ENCODE measurements at regions not wholly inside any gene's neighbourhood (a gene's known extent, or its start where the extent isn't known, plus 50 kb on each side); places are given as distances from the start of the nearest gene placed in this dataset.
"Not testable (repeated sequence)": the region's sequence is repeated elsewhere in the genome, so short reads cannot be mapped to it uniquely, and the experiment has no call there.

DNA sequence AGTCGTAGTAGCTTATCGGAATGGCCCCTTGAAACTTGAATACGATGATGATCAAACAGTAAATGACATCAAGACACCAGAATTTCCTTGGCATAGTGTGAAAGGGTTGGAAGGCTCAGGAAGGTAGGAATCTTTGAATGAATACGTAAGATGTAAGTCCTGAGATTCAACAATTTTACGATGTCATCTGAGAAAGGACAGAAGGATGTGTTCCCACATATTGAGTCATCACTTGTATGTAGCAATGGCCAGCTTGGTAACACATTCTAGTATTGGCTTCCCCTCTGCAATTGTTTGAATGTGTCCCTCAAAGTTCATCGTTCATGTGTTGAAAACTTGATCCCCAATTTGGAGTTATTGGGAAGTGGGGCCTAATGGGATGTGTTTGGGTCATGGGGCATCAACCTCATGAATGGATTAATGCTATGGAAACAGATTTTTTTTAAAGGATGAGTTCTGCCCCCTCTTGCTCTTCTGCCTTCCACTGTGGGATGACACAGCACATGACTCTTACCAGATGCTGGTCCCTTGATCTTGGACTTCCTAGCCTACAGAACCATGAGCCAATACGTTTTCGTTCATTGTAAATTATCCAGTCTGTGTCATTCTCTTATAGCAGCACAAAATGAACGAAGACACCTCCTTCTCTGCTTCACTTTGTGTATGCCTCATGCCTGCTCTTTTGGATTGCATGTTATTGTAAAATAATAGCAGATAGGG is 284.6 kb downstream of the BCAT1 start:
- 90% methylated on average over 9 of the region's 9 CpGs for WGBS (ENCODE audit: low lambda C conversion rate, missing lambda C conversion rate)
- H3K27ac ChIP-seq = no peak overlapping the region
- H2AFZ ChIP-seq = no peak overlapping the region
- no peaks in the 10 kb centered on the region for H3K27me3 ChIP-seq
- H3K9me2 ChIP-seq (replicated peaks; ENCODE audit: insufficient read depth) = no peaks in the 10 kb centered on the region
- no peak overlapping the region for H3K4me2 ChIP-seq
- no peak for DNase-seq (ENCODE audit: low spot score)
- no peaks in the 10 kb centered on the region for H3K9me3 ChIP-seq (ENCODE audit: low read depth)
- no peaks in the 10 kb centered on the region for H3K36me3 ChIP-seq (replicated peaks; ENCODE audit: insufficient read depth, low read depth)
- no peaks in the 10 kb centered on the region for H3K4me1 ChIP-seq (ENCODE audit: insufficient read depth)
- no peak overlapping the region for H3K4me3 ChIP-seq
- TF ChIP-seq EZH2 (IDR thresholded peaks at IDR 0.05; ENCODE audit: borderline replicate concordance) (no peak), EZH2phosphoT487 (IDR thresholded peaks at IDR 0.05; ENCODE audit: low read depth, severe bottlenecking, unreplicated experiment) (no peak)
- TF ChIP-seq, protein P1, sequence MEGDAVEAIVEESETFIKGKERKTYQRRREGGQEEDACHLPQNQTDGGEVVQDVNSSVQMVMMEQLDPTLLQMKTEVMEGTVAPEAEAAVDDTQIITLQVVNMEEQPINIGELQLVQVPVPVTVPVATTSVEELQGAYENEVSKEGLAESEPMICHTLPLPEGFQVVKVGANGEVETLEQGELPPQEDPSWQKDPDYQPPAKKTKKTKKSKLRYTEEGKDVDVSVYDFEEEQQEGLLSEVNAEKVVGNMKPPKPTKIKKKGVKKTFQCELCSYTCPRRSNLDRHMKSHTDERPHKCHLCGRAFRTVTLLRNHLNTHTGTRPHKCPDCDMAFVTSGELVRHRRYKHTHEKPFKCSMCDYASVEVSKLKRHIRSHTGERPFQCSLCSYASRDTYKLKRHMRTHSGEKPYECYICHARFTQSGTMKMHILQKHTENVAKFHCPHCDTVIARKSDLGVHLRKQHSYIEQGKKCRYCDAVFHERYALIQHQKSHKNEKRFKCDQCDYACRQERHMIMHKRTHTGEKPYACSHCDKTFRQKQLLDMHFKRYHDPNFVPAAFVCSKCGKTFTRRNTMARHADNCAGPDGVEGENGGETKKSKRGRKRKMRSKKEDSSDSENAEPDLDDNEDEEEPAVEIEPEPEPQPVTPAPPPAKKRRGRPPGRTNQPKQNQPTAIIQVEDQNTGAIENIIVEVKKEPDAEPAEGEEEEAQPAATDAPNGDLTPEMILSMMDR (IDR thresholded peaks at IDR 0.05; ENCODE audit: poor library complexity) = no peak
- H3K79me2 ChIP-seq = no peaks in the 10 kb centered on the region
- H4K20me1 ChIP-seq (ENCODE audit: insufficient read depth, poor library complexity, severe bottlenecking) = no peaks in the 10 kb centered on the region

DNA sequence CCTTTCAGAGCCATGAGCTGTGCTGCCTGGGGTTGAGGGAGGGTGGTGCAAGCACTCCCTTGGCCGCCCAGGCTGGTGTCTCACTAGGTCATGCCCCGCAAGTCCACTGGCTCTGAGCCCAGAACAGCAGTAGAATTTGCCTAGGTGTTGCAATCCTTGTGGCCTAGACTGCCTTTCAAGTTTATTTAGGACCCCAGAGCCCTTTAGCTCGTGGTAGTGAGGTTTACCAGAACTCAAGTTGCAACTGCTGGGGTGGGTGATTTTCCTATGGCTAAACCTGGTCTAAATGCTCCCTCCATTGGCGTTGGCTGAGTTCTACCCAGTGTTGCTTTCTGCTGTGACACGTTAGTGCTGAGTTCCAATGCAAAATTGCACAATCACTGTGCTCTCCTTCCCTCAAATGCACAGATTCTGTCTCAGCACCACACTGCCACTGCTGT is 287.2 kb downstream of the BCAT1 start:
- Histone ChIP-seq H3K9me2 (replicated peaks; ENCODE audit: insufficient read depth) (no peaks in the 10 kb centered on the region), H3K9me3 (ENCODE audit: low read depth) (no peaks in the 10 kb centered on the region), H4K20me1 (ENCODE audit: insufficient read depth, poor library complexity, severe bottlenecking) (no peaks in the 10 kb centered on the region), H3K4me1 (ENCODE audit: insufficient read depth) (no peaks in the 10 kb centered on the region), H3K27me3 (no peaks in the 10 kb centered on the region), H3K4me3 (no peak overlapping the region), H3K79me2 (no peaks in the 10 kb centered on the region), H2AFZ (no peak overlapping the region), H3K36me3 (replicated peaks; ENCODE audit: insufficient read depth, low read depth) (no peaks in the 10 kb centered on the region), H3K4me2 (no peak overlapping the region), H3K27ac (no peak overlapping the region)
- DNase-seq (ENCODE audit: low spot score) = peak; percentile 61
- WGBS (ENCODE audit: low lambda C conversion rate, missing lambda C conversion rate) = 65% methylated on average over 5 of the region's 5 CpGs
- TF ChIP-seq, protein P1 (IDR thresholded peaks at IDR 0.05; ENCODE audit: poor library complexity) = no peak
- TF ChIP-seq EZH2 (IDR thresholded peaks at IDR 0.05; ENCODE audit: borderline replicate concordance) (no peak), EZH2phosphoT487 (IDR thresholded peaks at IDR 0.05; ENCODE audit: low read depth, severe bottlenecking, unreplicated experiment) (no peak)

DNA sequence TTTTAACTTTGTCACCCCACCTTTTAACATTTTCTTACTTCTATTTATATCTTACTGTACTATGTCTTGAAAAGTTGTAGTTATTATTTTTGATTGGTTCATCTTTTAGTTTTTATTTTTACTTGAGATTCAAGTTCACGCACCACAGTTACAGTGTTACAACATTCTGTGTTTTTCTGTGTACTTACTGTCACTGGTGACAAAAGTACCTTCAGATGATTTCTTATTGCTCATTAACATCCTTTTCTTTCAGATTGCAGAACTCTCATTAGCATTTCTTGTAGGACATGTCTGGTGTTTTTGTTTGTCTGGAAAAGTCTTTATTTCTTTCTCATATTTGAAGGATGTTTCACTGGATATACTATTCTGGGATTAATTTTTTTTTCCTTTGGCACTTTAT is 289.9 kb downstream of the BCAT1 start:
- H3K9me3 ChIP-seq (ENCODE audit: low read depth) = no peaks in the 10 kb centered on the region
- no peaks in the 10 kb centered on the region for H3K4me1 ChIP-seq (ENCODE audit: insufficient read depth)
- no peaks in the 10 kb centered on the region for H3K9me2 ChIP-seq (replicated peaks; ENCODE audit: insufficient read depth)
- TF ChIP-seq EZH2phosphoT487 (IDR thresholded peaks at IDR 0.05; ENCODE audit: low read depth, severe bottlenecking, unreplicated experiment) (no peak), EZH2 (IDR thresholded peaks at IDR 0.05; ENCODE audit: borderline replicate concordance) (no peak)
- TF ChIP-seq, protein P1 (IDR thresholded peaks at IDR 0.05; ENCODE audit: poor library complexity) = no peak
- H2AFZ ChIP-seq = no peak overlapping the region
- H3K4me2 ChIP-seq = no peak overlapping the region
- H3K36me3 ChIP-seq (replicated peaks; ENCODE audit: insufficient read depth, low read depth) = no peaks in the 10 kb centered on the region
- no peak overlapping the region for H3K27ac ChIP-seq
- no peaks in the 10 kb centered on the region for H3K79me2 ChIP-seq
- WGBS (ENCODE audit: low lambda C conversion rate, missing lambda C conversion rate) = 97% methylated on average over 1 of the region's 1 CpG
- no peak for DNase-seq (ENCODE audit: low spot score)
- no peak overlapping the region for H3K4me3 ChIP-seq
- H3K27me3 ChIP-seq = no peaks in the 10 kb centered on the region
- H4K20me1 ChIP-seq (ENCODE audit: insufficient read depth, poor library complexity, severe bottlenecking) = no peaks in the 10 kb centered on the region

DNA sequence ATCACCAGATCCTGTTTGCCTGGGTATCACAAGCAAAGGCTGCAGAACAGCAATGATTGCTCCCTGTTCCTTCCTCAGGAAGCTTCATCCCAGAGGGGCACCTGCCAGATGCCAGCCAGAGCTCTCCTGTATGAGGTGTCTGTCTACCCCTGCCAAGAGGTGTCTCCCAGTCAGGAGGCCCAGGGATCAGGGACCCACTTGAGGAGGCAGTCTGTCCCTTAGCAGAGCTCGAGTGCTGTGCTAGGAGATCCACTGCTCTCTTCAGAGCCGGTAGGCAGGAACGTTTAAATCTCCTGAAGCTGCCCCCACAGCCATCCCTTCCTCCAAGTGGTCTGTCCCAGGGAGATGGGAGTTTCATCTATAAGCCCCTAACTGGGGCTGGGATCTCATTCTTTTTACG is 294.6 kb downstream of the BCAT1 start:
- H3K4me3 ChIP-seq; H3K4me1 ChIP-seq (ENCODE audit: insufficient read depth); H3K79me2 ChIP-seq; H3K27ac ChIP-seq; H3K4me2 ChIP-seq; H2AFZ ChIP-seq; H3K27me3 ChIP-seq; H3K9me3 ChIP-seq (ENCODE audit: low read depth); H3K9me2 ChIP-seq (replicated peaks; ENCODE audit: insufficient read depth); H3K36me3 ChIP-seq (replicated peaks; ENCODE audit: insufficient read depth, low read depth); DNase-seq (ENCODE audit: low spot score); H4K20me1 ChIP-seq (ENCODE audit: insufficient read depth, poor library complexity, severe bottlenecking): not testable (repeated sequence)
- WGBS (ENCODE audit: low lambda C conversion rate, missing lambda C conversion rate) = 93% methylated on average over 4 of the region's 4 CpGs
